HG03575 (cell line): ENCODE measurements at regions not wholly inside any gene's neighbourhood (a gene's known extent, or its start where the extent isn't known, plus 50 kb on each side); places are given as distances from the start of the nearest gene placed in this dataset.

Source experiments
- ATAC-seq: cut with Tn5 transposase; IDR thresholded peaks from one replicate; pipeline ENCODE4 v1.9.1; 2021; ENCODE audit not compliant: unreplicated experiment, insufficient number of reproducible peaks, low FRiP score; ENCODE audit errors: extremely low read depth

GRCh38 chr6:40039042-40039441 is 104.8 kb upstream of the MOCS1 start:
- no peak for ATAC-seq

- ATAC-seq: no peak
Measured at GRCh38 chr6:40038626-40039025, 104.4 kb upstream of the MOCS1 start.

GRCh38 chr6:40037271-40037670 is 103.0 kb upstream of the MOCS1 start:
- no peak for ATAC-seq

- ATAC-seq: no peak
Measured at GRCh38 chr6:40036186-40036585, 101.9 kb upstream of the MOCS1 start.

- ATAC-seq: no peak
Measured at GRCh38 chr6:40028449-40028848, 94.2 kb upstream of the MOCS1 start.

GRCh38 chr6:40022867-40023266 is 88.6 kb upstream of the MOCS1 start:
- no peak for ATAC-seq

GRCh38 chr6:40020166-40020565 is 85.9 kb upstream of the MOCS1 start:
- ATAC-seq: no peak

GRCh38 chr6:40015530-40015929 is 81.3 kb upstream of the MOCS1 start:
- no peak for ATAC-seq

GRCh38 chr6:40011844-40012243 is 77.6 kb upstream of the MOCS1 start:
- no peak for ATAC-seq

- no peak for ATAC-seq
Measured at GRCh38 chr6:40000964-40001515, 66.8 kb upstream of the MOCS1 start.

GRCh38 chr6:39999006-39999867 is 65.0 kb upstream of the MOCS1 start:
- ATAC-seq: no peak

GRCh38 chr6:39998126-39998525 is 63.9 kb upstream of the MOCS1 start:
- no peak for ATAC-seq

- ATAC-seq: no peak
Measured at GRCh38 chr6:39997101-39997635, 62.9 kb upstream of the MOCS1 start.

- no peak for ATAC-seq
Measured at GRCh38 chr6:39995633-39996032, 61.4 kb upstream of the MOCS1 start.

- ATAC-seq: no peak
Measured at GRCh38 chr6:39992861-39993622, 58.8 kb upstream of the MOCS1 start.
